A549 (cell line): ENCODE measurements at regions not wholly inside any gene's neighbourhood (a gene's known extent, or its start where the extent isn't known, plus 50 kb on each side); places are given as distances from the start of the nearest gene placed in this dataset.

Experiments used
- ATAC-seq, 2 experiments: fragments of 200-7000 bp in 1 of 2; fragments of >200 bp in 1 of 2; cut with Nextera tagmentation in 1 of 2; cut with Tn5 transposase in 1 of 2; 3 replicates each; pipeline versions ENCODE4 v1.8.0 to v1.9.1; 2018 to 2020; ENCODE audit warnings: mild to moderate bottlenecking in 1 of 2, moderate library complexity in 1 of 2
- CTCF ChIA-PET: fragments of 300-600 bp; sonication (Branson Sonifier 250); formaldehyde crosslinking; extraction: SDS; loops from one replicate; lab custom pipeline; 2021; ENCODE audit warnings: antibody characterized with exemption, inconsistent platforms; lab: Yijun Ruan, JAX
- POLR2A ChIA-PET: fragments of 350-600 bp; formaldehyde crosslinking; extraction: SDS; loops from one replicate; lab custom pipeline; 2021; ENCODE audit warnings: antibody characterized with exemption, inconsistent platforms; lab: Yijun Ruan, JAX
- DNase-seq, 2 experiments: peaks; one replicate each; pipeline versions ENCODE4 v3.0.0 to v3.0.0-alpha.2; 2011 to 2016; ENCODE audit warnings: low read depth in 1 of 2, low spot score in 1 of 2
- FAIRE-seq: peaks from 2 replicates; lab custom pipeline; 2011; peaks lifted over from hg19 to GRCh38; lab: Jason Lieb, UNC
- H3K27ac ChIP-seq, 2 experiments: fragments of >200 bp; sonication (Bioruptor Twin); formaldehyde crosslinking; 3 replicates each; pipeline ENCODE4 v1.5.1; 2016 to 2017
- H3K4me1 ChIP-seq: fragments of >200 bp; sonication (Bioruptor Twin); formaldehyde crosslinking; 3 replicates; pipeline ENCODE4 v1.6.1; 2016
- H3K4me2 ChIP-seq: fragments of >200 bp; sonication (Bioruptor Twin); formaldehyde crosslinking; 3 replicates; pipeline ENCODE4 v1.6.1; 2016
- H3K4me3 ChIP-seq: fragments of >200 bp; sonication (Bioruptor Twin); formaldehyde crosslinking; 3 replicates; pipeline ENCODE4 v1.5.1; 2016
- H3K9me3 ChIP-seq: fragments of >200 bp; sonication (Bioruptor Twin); formaldehyde crosslinking; 3 replicates; pipeline ENCODE4 v1.6.1; 2016
- BCL3 ChIP-seq: fragments of >200 bp; sonication (Bioruptor Twin); formaldehyde crosslinking; IDR thresholded peaks from 3 replicates; pipeline ENCODE4 v1.6.1; 2016
- BHLHE40 ChIP-seq: IDR thresholded peaks from 2 replicates; pipeline ENCODE4 v1.6.1; 2012; ENCODE audit warnings: low read depth, low read length, inconsistent platforms
- CBX2 ChIP-seq: fragments of 200-600 bp; sonication (generic); IDR thresholded peaks from 2 replicates; pipeline ENCODE4 v1.6.1; 2016; ENCODE audit warnings: low read depth, mild to moderate bottlenecking, borderline replicate concordance
- CBX8 ChIP-seq: fragments of 200-600 bp; sonication (generic); IDR thresholded peaks from 2 replicates; pipeline ENCODE4 v1.6.1; 2016
- CHD2 ChIP-seq: fragments of 150-350 bp; IDR thresholded peaks from 2 replicates; pipeline ENCODE4 v1.6.1; 2014; ENCODE audit warnings: low read length; ENCODE audit not compliant: partially characterized antibody
- EHF ChIP-seq: fragments of 250-450 bp; sonication (Bioruptor Pico); IDR thresholded peaks from 2 replicates; pipeline ENCODE4 v1.5.0; 2020; ENCODE audit warnings: mild to moderate bottlenecking
- EHMT2 ChIP-seq: fragments of 200-600 bp; sonication (generic); IDR thresholded peaks from 2 replicates; pipeline ENCODE4 v1.6.1; 2016; ENCODE audit warnings: antibody characterized with exemption, low read depth, mild to moderate bottlenecking, moderate library complexity
- ESRRA ChIP-seq: fragments of 150-350 bp; IDR thresholded peaks from 2 replicates; pipeline ENCODE4 v1.6.1; 2014; ENCODE audit warnings: mild to moderate bottlenecking, low read length, borderline replicate concordance
- FOXS1 ChIP-seq: fragments of 250-450 bp; sonication (Bioruptor Pico); IDR thresholded peaks from 2 replicates; pipeline ENCODE4 v1.5.0; 2020; ENCODE audit warnings: mild to moderate bottlenecking, moderate library complexity
- HEYL ChIP-seq: fragments of 250-450 bp; sonication (Bioruptor Pico); IDR thresholded peaks from 2 replicates; pipeline ENCODE4 v1.8.0; 2021; ENCODE audit warnings: mild to moderate bottlenecking, moderate library complexity
- HOXA7 ChIP-seq: fragments of 250-450 bp; sonication (Bioruptor Pico); IDR thresholded peaks from 2 replicates; pipeline ENCODE4 v1.5.0; 2020; ENCODE audit warnings: mild to moderate bottlenecking, moderate library complexity
- HOXB5 ChIP-seq: fragments of 250-450 bp; sonication (Bioruptor Pico); IDR thresholded peaks from 2 replicates; pipeline ENCODE4 v1.5.0; 2020; ENCODE audit warnings: mild to moderate bottlenecking, moderate library complexity
- JUN ChIP-seq, 2 experiments: fragments of >200 bp; sonication (Bioruptor Twin); formaldehyde crosslinking; IDR thresholded peaks; 2 replicates in 1 of 2; 3 replicates in 1 of 2; pipeline ENCODE4 v1.6.1; 2016 to 2017
- JUNB ChIP-seq: fragments of >200 bp; sonication (Bioruptor Twin); formaldehyde crosslinking; IDR thresholded peaks from 2 replicates; pipeline ENCODE4 v1.6.1; 2016
- KDM1A ChIP-seq: fragments of 200-600 bp; sonication (generic); IDR thresholded peaks from 2 replicates; pipeline ENCODE4 v1.6.1; 2016; ENCODE audit warnings: low read depth, mild to moderate bottlenecking
- MAFK ChIP-seq: fragments of 450-650 bp; IDR thresholded peaks from 2 replicates; pipeline ENCODE4 v1.6.1; 2014; ENCODE audit not compliant: partially characterized antibody
- MAZ ChIP-seq: fragments of 150-350 bp; IDR thresholded peaks from 2 replicates; pipeline ENCODE4 v1.6.1; 2014; ENCODE audit warnings: antibody characterized with exemption, low read depth, low read length, borderline replicate concordance
- NFE2L2 ChIP-seq: fragments of 150-350 bp; conservative IDR thresholded peaks from 2 replicates; pipeline ENCODE4 v1.6.1; 2014; ENCODE audit warnings: low read length
- NPAS2 ChIP-seq: fragments of 250-450 bp; sonication (Bioruptor Pico); IDR thresholded peaks from 2 replicates; pipeline ENCODE4 v1.8.0; 2022; ENCODE audit warnings: mild to moderate bottlenecking, moderate library complexity, borderline replicate concordance
- PHF8 ChIP-seq: fragments of 200-600 bp; sonication (generic); IDR thresholded peaks from 2 replicates; pipeline ENCODE4 v1.6.1; 2016; ENCODE audit warnings: low read depth, mild to moderate bottlenecking, antibody characterized with exemption, moderate library complexity, borderline replicate concordance
- POLR2A ChIP-seq: IDR thresholded peaks from 2 replicates; pipeline ENCODE4 v1.6.1; 2012; ENCODE audit warnings: mild to moderate bottlenecking, low read length
- RARB ChIP-seq: fragments of 250-450 bp; sonication (Bioruptor Pico); IDR thresholded peaks from 2 replicates; pipeline ENCODE4 v1.8.0; 2021; ENCODE audit warnings: mild to moderate bottlenecking, moderate library complexity
- RCOR1 ChIP-seq: fragments of 150-350 bp; IDR thresholded peaks from 2 replicates; pipeline ENCODE4 v1.6.1; 2014; ENCODE audit warnings: antibody characterized with exemption, low read length, low read depth
- RFX5 ChIP-seq: fragments of 450-650 bp; IDR thresholded peaks from 2 replicates; pipeline ENCODE4 v1.7.1; 2014; ENCODE audit warnings: antibody characterized with exemption, mild to moderate bottlenecking, moderate library complexity
- RNF2 ChIP-seq: fragments of 200-600 bp; sonication (generic); IDR thresholded peaks from 2 replicates; pipeline ENCODE4 v1.6.1; 2016; ENCODE audit warnings: low read depth, mild to moderate bottlenecking, antibody characterized with exemption, moderate library complexity, borderline replicate concordance
- TP53 ChIP-seq: fragments of 250-450 bp; sonication (Bioruptor Pico); IDR thresholded peaks from 2 replicates; pipeline ENCODE4 v1.5.0; 2021; ENCODE audit warnings: mild to moderate bottlenecking, moderate library complexity
- USF2 ChIP-seq: fragments of 450-650 bp; IDR thresholded peaks from 2 replicates; pipeline ENCODE4 v1.6.1; 2014; ENCODE audit warnings: antibody characterized with exemption
- WGBS: methylation state at CpG from one replicate; pipeline ENCODE4 v1.1.6; 2017; ENCODE audit errors: missing lambda C conversion rate; 5-methylcytosine and 5-hydroxymethylcytosine counted together
- TF ChIP-seq, protein P1 (sequence below): fragments of 200-600 bp; sonication (generic); IDR thresholded peaks from 2 replicates; pipeline ENCODE4 v1.6.1; 2016; ENCODE audit warnings: antibody characterized with exemption, mild to moderate bottlenecking, moderate library complexity

- no peak for TF ChIP-seq MAZ
- TF ChIP-seq USF2, result no peak
- TF ChIP-seq EHF, result no peak
- no peak for TF ChIP-seq HOXB5 (CRISPR knock-in tag)
- TF ChIP-seq JUN (IDR thresholded peaks at IDR 0.05), result no peak
- no peak for TF ChIP-seq RFX5
- no peak for TF ChIP-seq TP53 (CRISPR knock-in tag)
- TF ChIP-seq RNF2, result no peak
- TF ChIP-seq FOXS1 (CRISPR knock-in tag), result no peak
- TF ChIP-seq RCOR1, result no peak
- TF ChIP-seq NPAS2 (CRISPR knock-in tag), result no peak
- TF ChIP-seq CHD2, result no peak
- no peak for TF ChIP-seq HEYL (CRISPR knock-in tag)
- TF ChIP-seq CBX8, result no peak
- no peak for TF ChIP-seq HOXA7 (CRISPR knock-in tag)
- no peak for TF ChIP-seq PHF8
- TF ChIP-seq POLR2A, result no peak
- TF ChIP-seq MAFK, result no peak
- TF ChIP-seq, protein P1, sequence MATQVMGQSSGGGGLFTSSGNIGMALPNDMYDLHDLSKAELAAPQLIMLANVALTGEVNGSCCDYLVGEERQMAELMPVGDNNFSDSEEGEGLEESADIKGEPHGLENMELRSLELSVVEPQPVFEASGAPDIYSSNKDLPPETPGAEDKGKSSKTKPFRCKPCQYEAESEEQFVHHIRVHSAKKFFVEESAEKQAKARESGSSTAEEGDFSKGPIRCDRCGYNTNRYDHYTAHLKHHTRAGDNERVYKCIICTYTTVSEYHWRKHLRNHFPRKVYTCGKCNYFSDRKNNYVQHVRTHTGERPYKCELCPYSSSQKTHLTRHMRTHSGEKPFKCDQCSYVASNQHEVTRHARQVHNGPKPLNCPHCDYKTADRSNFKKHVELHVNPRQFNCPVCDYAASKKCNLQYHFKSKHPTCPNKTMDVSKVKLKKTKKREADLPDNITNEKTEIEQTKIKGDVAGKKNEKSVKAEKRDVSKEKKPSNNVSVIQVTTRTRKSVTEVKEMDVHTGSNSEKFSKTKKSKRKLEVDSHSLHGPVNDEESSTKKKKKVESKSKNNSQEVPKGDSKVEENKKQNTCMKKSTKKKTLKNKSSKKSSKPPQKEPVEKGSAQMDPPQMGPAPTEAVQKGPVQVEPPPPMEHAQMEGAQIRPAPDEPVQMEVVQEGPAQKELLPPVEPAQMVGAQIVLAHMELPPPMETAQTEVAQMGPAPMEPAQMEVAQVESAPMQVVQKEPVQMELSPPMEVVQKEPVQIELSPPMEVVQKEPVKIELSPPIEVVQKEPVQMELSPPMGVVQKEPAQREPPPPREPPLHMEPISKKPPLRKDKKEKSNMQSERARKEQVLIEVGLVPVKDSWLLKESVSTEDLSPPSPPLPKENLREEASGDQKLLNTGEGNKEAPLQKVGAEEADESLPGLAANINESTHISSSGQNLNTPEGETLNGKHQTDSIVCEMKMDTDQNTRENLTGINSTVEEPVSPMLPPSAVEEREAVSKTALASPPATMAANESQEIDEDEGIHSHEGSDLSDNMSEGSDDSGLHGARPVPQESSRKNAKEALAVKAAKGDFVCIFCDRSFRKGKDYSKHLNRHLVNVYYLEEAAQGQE, result no peak
- TF ChIP-seq CBX2, result no peak
- Histone ChIP-seq H3K9me3 (peaks cover 20% of the 10 kb centered on the region), H3K4me3 (no peak overlapping the region), H3K27ac (no peak overlapping the region), H3K4me2 (no peak overlapping the region), H3K4me1 (no peaks in the 10 kb centered on the region)
- DNase-seq (no peak), ATAC-seq (no peak), FAIRE-seq (no peak)
- POLR2A ChIA-PET, result no interaction called here
- CTCF ChIA-PET, result no interaction called here
- 8% methylated on average over 10 of the region's 11 CpGs for WGBS
Observed at GRCh38 chr20:48015943-48016723, 230.9 kb upstream of the SULF2 start.

DNA sequence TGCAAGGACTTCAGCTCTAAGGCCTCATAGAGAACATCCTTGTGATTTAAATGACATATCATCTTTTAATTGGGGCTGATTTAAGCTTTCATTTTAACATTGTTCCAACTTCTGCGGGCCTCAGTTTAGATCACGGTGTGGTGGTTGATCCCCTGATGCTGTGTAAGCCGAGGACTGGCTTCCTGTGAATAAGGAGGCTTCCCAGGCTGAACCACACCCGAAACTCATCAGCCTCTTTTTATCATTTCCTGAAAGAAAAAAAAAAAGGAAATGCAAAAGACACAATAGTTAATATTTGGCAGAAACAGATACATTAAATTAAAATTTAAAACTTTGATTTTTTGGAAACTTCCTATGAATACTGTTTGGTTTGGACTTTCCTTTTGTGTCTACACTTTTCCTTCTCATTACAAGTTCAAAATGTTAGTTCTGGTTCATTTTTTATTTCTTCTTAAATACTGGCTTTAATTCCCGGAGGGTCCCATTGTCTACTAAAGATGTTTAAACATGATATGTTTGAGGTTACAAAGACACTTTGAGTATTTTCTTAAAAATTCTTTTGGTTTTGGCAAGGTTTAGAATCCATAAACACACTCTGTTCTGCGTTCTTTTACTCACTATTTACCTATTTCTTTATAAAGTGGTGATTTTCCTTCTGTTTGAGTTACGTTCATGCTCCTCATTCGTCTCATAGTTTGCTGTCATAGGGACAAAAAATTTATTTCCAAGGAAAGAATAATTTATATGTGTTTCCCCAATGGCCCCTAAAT lies 230.0 kb upstream of the SULF2 start:
- TF ChIP-seq RARB (CRISPR knock-in tag), result no peak
- TF ChIP-seq MAFK, result no peak
- no peak for TF ChIP-seq BCL3
- no peak for TF ChIP-seq RNF2
- no peak for TF ChIP-seq BHLHE40
- no peak for TF ChIP-seq NPAS2 (CRISPR knock-in tag)
- TF ChIP-seq JUNB, result no peak
- TF ChIP-seq HOXA7 (CRISPR knock-in tag), result no peak
- TF ChIP-seq ESRRA, result no peak
- TF ChIP-seq KDM1A, result no peak
- TF ChIP-seq CHD2, result no peak
- no peak for TF ChIP-seq EHMT2
- no peak for TF ChIP-seq NFE2L2
- WGBS, result 32% methylated on average over 8 of the region's 8 CpGs
- Histone ChIP-seq H3K4me2 (no peak overlapping the region), H3K4me3 (no peak overlapping the region), H3K4me1 (no peaks in the 10 kb centered on the region), H3K9me3 (peaks cover 20% of the 10 kb centered on the region), H3K27ac (no peak overlapping the region)
- FAIRE-seq (peak; percentile 7), DNase-seq (no peak), ATAC-seq (no peak)
- ChIA-PET CTCF (interaction anchor here (0.9 to 1.3 kb wide), 2 partner anchors 12 to 18 kb away, joined by 3 read pairs; no protein-coding TSS in a partner anchor), POLR2A (no interaction called here)
